ENCODE measurements at regions not wholly inside any gene's neighbourhood (a gene's known extent, or its start where the extent isn't known, plus 50 kb on each side); places are given as distances from the start of the nearest gene placed in this dataset.
"Not testable (repeated sequence)": the region's sequence is repeated elsewhere in the genome, so short reads cannot be mapped to it uniquely, and the experiment has no call there.

DNA sequence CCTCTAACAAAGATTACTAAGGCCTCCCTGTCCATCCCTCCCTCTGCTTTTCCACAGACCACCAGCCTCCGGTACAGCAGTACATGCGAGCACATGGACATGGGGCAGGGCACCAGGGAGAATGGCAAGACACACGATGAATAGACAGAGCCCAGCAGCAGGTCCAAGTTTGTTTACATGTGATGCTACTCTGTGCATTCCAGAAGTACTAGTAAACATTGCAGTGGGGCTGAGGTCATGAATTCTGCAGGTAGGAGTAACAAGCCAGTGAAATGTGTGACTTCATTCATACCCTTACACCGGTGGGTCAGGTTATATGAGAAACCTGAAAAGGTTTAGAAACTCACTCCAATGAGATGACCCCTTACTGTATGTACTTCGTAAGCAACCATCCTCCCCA is 205.7 kb downstream of the BCL11A start:
- 80% methylated on average over 1 of the region's 5 CpGs for WGBS (ENCODE audit: insufficient coverage, low lambda C conversion rate)
- Histone ChIP-seq H3K9me3 (ENCODE audit: control insufficient read depth, low read depth, low read length) (no peaks in the 10 kb centered on the region), H3K27me3 (ENCODE audit: control insufficient read depth, insufficient read depth, low read length) (no peaks in the 10 kb centered on the region), H3K4me1 (ENCODE audit: control insufficient read depth, insufficient read depth, low read length) (no peaks in the 10 kb centered on the region), H3K27ac (ENCODE audit: low read length) (no peak overlapping the region), H3K4me3 (ENCODE audit: low read length) (no peak overlapping the region), H3K36me3 (ENCODE audit: control insufficient read depth, insufficient read depth, low read length) (no peaks in the 10 kb centered on the region)
- no peak for DNase-seq

DNA sequence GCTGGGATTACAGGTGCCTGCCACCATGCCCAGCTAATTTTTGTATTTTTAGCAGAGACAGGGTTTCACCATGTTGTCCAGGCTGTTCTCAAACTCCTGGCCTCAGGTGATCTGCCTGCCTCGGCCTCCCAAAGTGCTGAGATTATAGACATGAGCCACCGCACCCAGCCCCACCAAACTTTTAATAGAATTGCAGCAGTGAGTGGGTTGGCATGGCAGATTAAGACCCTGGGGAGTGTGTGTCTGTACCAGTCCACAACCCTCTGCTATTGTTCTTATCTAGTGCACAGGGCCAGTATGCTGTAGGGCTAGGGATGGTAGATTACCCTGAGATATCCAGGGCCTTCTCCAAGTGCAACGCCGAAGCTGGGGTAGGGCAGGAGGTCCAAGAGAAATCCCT is 211.0 kb downstream of the BCL11A start:
- WGBS (ENCODE audit: insufficient coverage, low lambda C conversion rate) = no CpG with 5 or more reads among the region's 4 CpGs
- not testable (repeated sequence) for H3K27ac ChIP-seq (ENCODE audit: low read length)

DNA sequence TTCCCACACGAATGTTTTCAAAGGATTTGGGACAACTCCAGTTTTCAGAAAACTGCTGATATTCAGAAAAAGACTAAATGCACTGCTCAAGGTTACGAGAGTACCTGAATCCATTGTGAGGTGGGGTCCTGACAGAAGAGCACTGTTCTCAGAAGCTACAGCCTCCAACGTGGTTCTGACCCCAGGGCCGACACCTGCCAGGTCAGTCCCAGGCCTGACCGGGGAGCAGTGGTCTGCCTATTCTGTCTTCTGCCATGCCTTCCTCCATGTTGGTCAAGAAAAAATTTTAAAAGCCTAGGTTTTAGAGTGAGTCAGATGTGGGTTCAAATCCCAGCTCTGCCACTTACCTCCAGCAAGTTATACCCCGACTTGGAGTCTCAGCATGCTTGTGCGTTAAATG is 212.3 kb downstream of the BCL11A start:
- no CpG with 5 or more reads among the region's 7 CpGs for WGBS (ENCODE audit: insufficient coverage, low lambda C conversion rate)
- Histone ChIP-seq H3K27ac (ENCODE audit: low read length) (no peak overlapping the region), H3K27me3 (ENCODE audit: control insufficient read depth, insufficient read depth, low read length) (no peaks in the 10 kb centered on the region), H3K36me3 (ENCODE audit: control insufficient read depth, insufficient read depth, low read length) (no peaks in the 10 kb centered on the region), H3K9me3 (ENCODE audit: control insufficient read depth, low read depth, low read length) (no peaks in the 10 kb centered on the region), H3K4me1 (ENCODE audit: control insufficient read depth, insufficient read depth, low read length) (no peaks in the 10 kb centered on the region), H3K4me3 (ENCODE audit: low read length) (no peak overlapping the region)
- DNase-seq = no peak

More for the DNA sequence above, 211.0 kb downstream of the BCL11A start:
- not testable (repeated sequence) for DNase-seq; H3K9me3 ChIP-seq (ENCODE audit: control insufficient read depth, low read depth, low read length); H3K4me1 ChIP-seq (ENCODE audit: control insufficient read depth, insufficient read depth, low read length); H3K27me3 ChIP-seq (ENCODE audit: control insufficient read depth, insufficient read depth, low read length); H3K36me3 ChIP-seq (ENCODE audit: control insufficient read depth, insufficient read depth, low read length); H3K4me3 ChIP-seq (ENCODE audit: low read length)

DNA sequence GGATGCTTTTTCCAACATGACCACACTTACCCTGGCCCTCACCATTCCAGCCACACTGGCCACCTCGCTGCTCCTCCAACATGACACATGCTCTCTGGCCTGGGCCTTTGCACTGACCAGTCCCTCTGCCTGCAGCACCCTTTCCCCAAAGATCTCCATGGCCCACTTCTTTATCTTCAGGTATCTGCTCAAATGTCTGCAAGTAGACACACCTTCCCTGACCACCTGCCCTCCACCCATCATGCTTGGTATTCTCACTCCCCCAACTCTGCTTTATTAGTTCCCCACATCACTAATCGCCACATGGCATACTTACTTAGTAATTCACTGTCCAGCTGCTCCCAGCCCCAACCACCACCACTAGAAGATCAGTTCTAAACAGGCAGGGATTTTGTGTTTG is 214.2 kb downstream of the BCL11A start:
- Histone ChIP-seq H3K27me3 (ENCODE audit: control insufficient read depth, insufficient read depth, low read length) (no peaks in the 10 kb centered on the region), H3K9me3 (ENCODE audit: control insufficient read depth, low read depth, low read length) (no peaks in the 10 kb centered on the region), H3K4me3 (ENCODE audit: low read length) (no peak overlapping the region), H3K27ac (ENCODE audit: low read length) (no peak overlapping the region), H3K4me1 (ENCODE audit: control insufficient read depth, insufficient read depth, low read length) (no peaks in the 10 kb centered on the region), H3K36me3 (ENCODE audit: control insufficient read depth, insufficient read depth, low read length) (no peaks in the 10 kb centered on the region)
- WGBS (ENCODE audit: insufficient coverage, low lambda C conversion rate) = no CpG with 5 or more reads among the region's 2 CpGs
- DNase-seq = no peak

DNA sequence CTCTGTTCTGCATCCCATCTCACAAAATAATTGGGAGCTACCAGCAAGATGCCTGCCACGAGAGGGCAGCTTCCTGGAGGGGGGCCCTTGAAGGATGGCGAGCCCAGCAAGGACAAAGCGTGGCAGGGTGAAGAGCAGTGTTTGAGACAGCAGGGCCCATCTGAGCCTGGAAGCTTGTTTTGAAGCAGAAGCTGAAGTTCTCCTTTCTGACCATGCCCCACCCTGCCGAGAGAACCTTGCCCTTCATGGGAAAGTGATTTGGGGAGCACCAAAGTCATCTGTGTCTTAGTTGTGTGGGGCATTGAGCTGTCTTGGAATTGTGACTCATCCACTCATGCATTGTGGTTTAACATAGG is 216.3 kb downstream of the BCL11A start:
- WGBS (ENCODE audit: insufficient coverage, low lambda C conversion rate) = no CpG with 5 or more reads among the region's 4 CpGs
- Histone ChIP-seq H3K27me3 (ENCODE audit: control insufficient read depth, insufficient read depth, low read length) (no peaks in the 10 kb centered on the region), H3K27ac (ENCODE audit: low read length) (no peak overlapping the region), H3K4me1 (ENCODE audit: control insufficient read depth, insufficient read depth, low read length) (no peaks in the 10 kb centered on the region), H3K36me3 (ENCODE audit: control insufficient read depth, insufficient read depth, low read length) (no peaks in the 10 kb centered on the region), H3K4me3 (ENCODE audit: low read length) (no peak overlapping the region), H3K9me3 (ENCODE audit: control insufficient read depth, low read depth, low read length) (no peaks in the 10 kb centered on the region)
- DNase-seq = no peak

DNA sequence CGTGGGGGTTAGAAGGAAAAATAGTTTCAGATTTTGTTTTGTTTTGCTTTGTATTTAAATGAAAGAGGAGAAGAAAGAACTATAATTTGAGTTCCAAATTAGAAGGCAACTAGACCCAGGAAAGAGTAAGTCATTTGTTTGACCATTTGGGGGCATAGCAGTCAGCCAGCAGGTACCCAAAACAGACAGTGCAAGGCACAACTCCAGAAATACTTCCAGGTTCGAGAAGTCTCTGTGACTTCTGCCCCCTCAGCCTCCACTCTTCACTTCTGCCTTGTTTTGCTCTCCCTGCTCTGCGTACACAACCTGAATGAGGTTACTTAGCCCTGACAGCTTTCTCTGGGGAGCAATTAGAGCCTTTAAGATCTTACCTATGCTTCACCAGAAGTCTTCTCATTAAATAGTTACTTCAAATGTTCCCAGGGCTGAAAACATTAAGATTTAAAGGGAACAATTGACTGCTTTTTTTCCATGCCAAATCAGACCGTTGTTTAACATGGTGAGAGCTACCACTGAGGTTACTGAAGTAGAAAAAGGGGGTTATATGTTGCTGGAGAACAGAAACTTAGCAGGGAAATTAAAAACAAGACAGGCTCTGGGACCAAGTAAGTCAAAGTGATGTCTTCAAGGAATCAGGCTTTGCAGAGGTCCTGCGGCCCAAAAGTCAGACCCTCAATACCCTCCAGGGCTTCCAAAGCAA is 216.9 kb downstream of the BCL11A start:
- no peaks in the 10 kb centered on the region for H3K27me3 ChIP-seq (ENCODE audit: control insufficient read depth, insufficient read depth, low read length)
- H3K36me3 ChIP-seq (ENCODE audit: control insufficient read depth, insufficient read depth, low read length) = no peaks in the 10 kb centered on the region
- no peaks in the 10 kb centered on the region for H3K9me3 ChIP-seq (ENCODE audit: control insufficient read depth, low read depth, low read length)
- DNase-seq = no peak
- 87% methylated on average over 2 of the region's 5 CpGs for WGBS (ENCODE audit: insufficient coverage, low lambda C conversion rate)
- no peak overlapping the region for H3K27ac ChIP-seq (ENCODE audit: low read length)
- H3K4me1 ChIP-seq (ENCODE audit: control insufficient read depth, insufficient read depth, low read length) = no peaks in the 10 kb centered on the region
- H3K4me3 ChIP-seq (ENCODE audit: low read length) = no peak overlapping the region

DNA sequence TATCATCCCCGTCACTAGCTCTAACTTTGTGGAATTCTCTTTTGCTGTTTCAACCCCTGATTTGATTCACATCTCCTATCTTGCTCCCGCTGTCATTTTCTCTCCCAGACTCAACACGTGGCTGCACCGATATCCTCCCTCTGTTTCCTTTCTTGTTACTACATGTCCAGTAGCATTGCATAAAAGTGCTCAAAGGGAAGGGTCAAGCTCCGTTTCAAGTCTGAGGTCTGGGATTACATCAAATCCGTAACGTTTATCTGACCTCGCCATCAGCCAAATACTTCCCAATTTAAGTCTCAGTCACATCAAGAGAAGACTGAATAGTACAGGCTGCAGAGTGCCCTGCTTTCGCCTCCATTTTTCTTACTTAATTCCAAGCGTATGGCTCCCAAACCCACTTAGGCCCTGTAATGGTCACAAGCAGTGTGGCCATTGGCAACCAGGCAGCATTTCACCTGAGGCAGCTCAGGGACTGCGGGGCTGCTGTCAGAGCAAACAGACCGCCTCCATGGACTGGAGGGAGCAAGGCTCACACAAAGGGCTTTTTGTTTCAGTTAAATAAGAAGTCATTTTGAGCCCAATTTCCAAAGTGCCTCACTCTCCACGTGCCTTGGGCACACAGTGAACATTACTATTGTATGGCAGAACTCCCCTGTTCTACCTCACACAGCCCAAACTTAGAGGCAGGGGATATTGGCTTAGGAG is 217.8 kb downstream of the BCL11A start:
- 93% methylated on average over 3 of the region's 13 CpGs for WGBS (ENCODE audit: insufficient coverage, low lambda C conversion rate)
- no peaks in the 10 kb centered on the region for H3K9me3 ChIP-seq (ENCODE audit: control insufficient read depth, low read depth, low read length)
- H3K27me3 ChIP-seq (ENCODE audit: control insufficient read depth, insufficient read depth, low read length) = no peaks in the 10 kb centered on the region
- H3K36me3 ChIP-seq (ENCODE audit: control insufficient read depth, insufficient read depth, low read length) = no peaks in the 10 kb centered on the region
- no peak overlapping the region for H3K4me3 ChIP-seq (ENCODE audit: low read length)
- no peak overlapping the region for H3K27ac ChIP-seq (ENCODE audit: low read length)
- DNase-seq = no peak
- no peaks in the 10 kb centered on the region for H3K4me1 ChIP-seq (ENCODE audit: control insufficient read depth, insufficient read depth, low read length)

DNA sequence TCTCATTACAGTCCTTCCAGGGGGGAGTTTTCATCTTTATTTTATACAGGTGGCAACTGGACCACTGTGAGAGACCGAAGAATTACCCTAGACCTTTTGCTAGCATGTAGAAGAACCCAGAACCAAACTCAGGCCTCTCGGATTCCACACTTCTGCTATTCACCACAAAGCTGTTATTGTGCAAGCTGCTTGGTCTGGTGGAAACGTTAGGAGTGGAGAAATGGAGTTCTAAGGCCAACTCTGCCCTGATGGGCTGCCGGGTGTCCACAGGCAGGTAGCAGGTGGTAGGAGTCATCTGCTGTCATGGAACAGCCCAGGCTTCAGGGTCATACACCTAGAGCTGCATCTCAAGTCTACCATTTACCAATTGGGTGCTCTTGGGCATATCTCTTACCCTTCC is 218.8 kb downstream of the BCL11A start:
- H3K9me3 ChIP-seq (ENCODE audit: control insufficient read depth, low read depth, low read length) = no peaks in the 10 kb centered on the region

DNA sequence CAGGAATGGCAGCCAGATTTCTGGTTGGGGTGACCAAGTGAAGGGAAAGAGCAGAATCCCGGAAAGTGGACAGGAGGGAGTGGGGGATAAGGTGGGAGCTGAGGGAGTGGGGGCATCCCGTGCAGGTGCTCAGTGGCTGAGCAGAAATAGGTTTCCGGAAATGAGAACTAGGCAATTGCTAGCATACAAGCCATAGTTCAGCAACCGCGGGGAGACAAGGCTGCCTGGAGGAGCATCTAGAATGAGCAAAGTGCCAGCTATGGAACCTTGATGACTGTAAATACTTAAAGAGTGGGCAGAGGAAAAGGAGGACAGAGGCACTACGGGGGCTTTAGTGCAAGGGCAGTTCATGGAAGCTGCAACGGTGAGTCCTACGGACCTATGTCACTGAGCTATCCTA is 220.2 kb downstream of the BCL11A start:
- Histone ChIP-seq H3K27me3 (ENCODE audit: control insufficient read depth, insufficient read depth, low read length) (no peaks in the 10 kb centered on the region), H3K9me3 (ENCODE audit: control insufficient read depth, low read depth, low read length) (no peaks in the 10 kb centered on the region), H3K4me1 (ENCODE audit: control insufficient read depth, insufficient read depth, low read length) (no peaks in the 10 kb centered on the region), H3K36me3 (ENCODE audit: control insufficient read depth, insufficient read depth, low read length) (no peaks in the 10 kb centered on the region), H3K4me3 (ENCODE audit: low read length) (no peak overlapping the region), H3K27ac (ENCODE audit: low read length) (no peak overlapping the region)
- 100% methylated on average over 1 of the region's 8 CpGs for WGBS (ENCODE audit: insufficient coverage, low lambda C conversion rate)
- DNase-seq = no peak

More for the DNA sequence above, 218.8 kb downstream of the BCL11A start:
- Histone ChIP-seq H3K36me3 (ENCODE audit: control insufficient read depth, insufficient read depth, low read length) (no peaks in the 10 kb centered on the region), H3K27me3 (ENCODE audit: control insufficient read depth, insufficient read depth, low read length) (no peaks in the 10 kb centered on the region), H3K4me1 (ENCODE audit: control insufficient read depth, insufficient read depth, low read length) (no peaks in the 10 kb centered on the region), H3K4me3 (ENCODE audit: low read length) (no peak overlapping the region), H3K27ac (ENCODE audit: low read length) (no peak overlapping the region)
- WGBS (ENCODE audit: insufficient coverage, low lambda C conversion rate) = no CpG with 5 or more reads among the region's 4 CpGs
- DNase-seq = no peak

DNA sequence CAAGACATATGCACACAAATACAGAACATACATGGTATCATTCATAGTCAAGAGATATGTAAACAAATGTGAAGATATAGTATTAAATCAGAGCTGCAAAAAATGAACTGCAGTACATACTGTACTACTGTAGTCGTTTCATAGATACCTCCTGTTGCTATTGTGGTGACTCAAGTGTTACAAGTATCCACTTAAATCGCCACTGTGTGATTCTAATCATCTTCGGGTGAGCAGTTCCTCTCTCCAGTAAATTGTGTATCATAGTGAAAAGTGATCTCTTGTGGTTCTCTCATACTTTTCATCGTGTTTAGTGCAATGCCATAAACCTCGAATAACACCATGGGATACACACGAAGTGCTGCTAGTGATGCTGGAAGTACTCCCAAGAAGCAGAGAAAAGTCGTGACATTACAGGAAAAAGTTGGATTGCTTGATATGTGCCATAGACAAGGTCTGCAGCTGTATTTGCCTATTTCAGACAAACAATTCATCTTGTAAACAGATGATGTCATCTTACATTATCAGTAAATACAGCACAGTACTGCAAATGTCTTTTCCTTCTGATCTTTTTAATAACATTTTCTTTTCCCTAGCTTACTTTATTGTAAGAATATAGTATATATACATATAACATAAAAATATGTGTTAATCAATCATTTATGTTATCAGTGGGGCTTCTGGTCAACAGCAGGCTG is 222.2 kb downstream of the BCL11A start:
- H3K4me1 ChIP-seq (ENCODE audit: control insufficient read depth, insufficient read depth, low read length) = no peaks in the 10 kb centered on the region
- no peaks in the 10 kb centered on the region for H3K36me3 ChIP-seq (ENCODE audit: control insufficient read depth, insufficient read depth, low read length)
- H3K4me3 ChIP-seq (ENCODE audit: low read length) = no peak overlapping the region
- H3K9me3 ChIP-seq (ENCODE audit: control insufficient read depth, low read depth, low read length) = peaks cover 2% of the 10 kb centered on the region
- no CpG with 5 or more reads among the region's 7 CpGs for WGBS (ENCODE audit: insufficient coverage, low lambda C conversion rate)
- no peak for DNase-seq
- H3K27ac ChIP-seq (ENCODE audit: low read length) = no peak overlapping the region
- no peaks in the 10 kb centered on the region for H3K27me3 ChIP-seq (ENCODE audit: control insufficient read depth, insufficient read depth, low read length)

Measured in large intestine (tissue), 3 donors.